Transverse colon (tissue), 4 donors: ENCODE measurements at regions not wholly inside any gene's neighbourhood (a gene's known extent, or its start where the extent isn't known, plus 50 kb on each side); places are given as distances from the start of the nearest gene placed in this dataset.

ENCODE experiments used
- CTCF ChIP-seq, 5 experiments: fragments of 200-600 bp in 3 of 5; fragments of 450-650 bp in 2 of 5; sonication (generic) in 3 of 5; IDR thresholded peaks; 1 replicate in 2 of 5; 2 replicates in 3 of 5; pipeline ENCODE4 v1.5.1; 2016 to 2017; ENCODE audit warnings: antibody characterized with exemption in 5 of 5, inconsistent platforms in 3 of 5, mild to moderate bottlenecking in 2 of 5, moderate library complexity in 1 of 5
- EP300 ChIP-seq: sonication (generic); formaldehyde crosslinking; IDR thresholded peaks from one replicate; pipeline ENCODE4 v1.6.1; 2017; ENCODE audit warnings: antibody characterized with exemption, low read depth
- POLR2A ChIP-seq: fragments of 450-650 bp; IDR thresholded peaks from one replicate; pipeline ENCODE4 v1.6.1; 2016; ENCODE audit warnings: antibody characterized with exemption, mild to moderate bottlenecking, moderate library complexity
- POLR2AphosphoS5 ChIP-seq, 3 donors: sonication (generic); formaldehyde crosslinking; IDR thresholded peaks; one replicate each; pipeline ENCODE4 v1.6.1; 2016; ENCODE audit warnings: antibody characterized with exemption in 3 of 3

DNA sequence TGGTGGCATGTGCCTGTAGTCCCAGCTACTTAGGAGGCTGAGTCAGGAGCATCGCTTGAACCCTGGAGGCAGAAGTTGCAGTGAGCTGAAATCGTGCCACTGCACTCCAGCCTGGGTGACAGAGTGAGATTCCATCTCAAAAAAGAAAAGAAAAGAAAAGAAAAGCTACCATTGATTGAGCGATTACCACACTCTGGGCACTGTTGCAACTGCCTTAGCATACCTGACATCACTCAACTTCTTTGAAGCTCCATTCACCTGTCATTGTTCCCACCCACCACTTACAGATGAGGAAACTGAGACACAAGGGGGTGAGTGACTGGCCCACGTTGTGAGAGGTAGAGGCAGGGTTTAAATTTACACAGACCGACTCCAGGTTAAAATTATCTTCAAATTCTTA is 442.1 kb upstream of the SULF2 start:
- TF ChIP-seq CTCF (IDR thresholded peaks at IDR 0.05) (no peak), POLR2AphosphoS5 (IDR thresholded peaks at IDR 0.05) (no peak), EP300 (no peak), POLR2A (no peak)
